Caco-2 (cell line): ENCODE measurements at regions not wholly inside any gene's neighbourhood (a gene's known extent, or its start where the extent isn't known, plus 50 kb on each side); places are given as distances from the start of the nearest gene placed in this dataset.

Experiments used
- BruUV-seq: library from RNA; stranded (reverse); fragments of 400-500 nt; replicated peaks from 2 replicates; lab custom pipeline; 2021; lab: Mats Ljungman, UMichigan
- CTCF ChIA-PET: fragments of 300-600 bp; sonication (Branson Sonifier 250); formaldehyde crosslinking; loops from one replicate; lab custom pipeline; 2022; ENCODE audit warnings: antibody characterized with exemption; lab: Charles Lee
- POLR2A ChIA-PET: fragments of 300-600 bp; sonication (Branson Sonifier 250); formaldehyde crosslinking; loops from one replicate; lab custom pipeline; 2022; ENCODE audit warnings: antibody characterized with exemption; lab: Charles Lee
- DNase-seq, 2 experiments: peaks; one replicate each; pipeline versions ENCODE4 v3.0.0 to v3.0.0-alpha.2; 2020 to 2022
- H3K27me3 ChIP-seq: replicated peaks from 2 replicates; pipeline ENCODE4 v1.6.0; 2011; ENCODE audit warnings: low read length; ENCODE audit not compliant: control insufficient read depth, insufficient read depth
- H3K36me3 ChIP-seq: 2 replicates; pipeline ENCODE4 v1.5.1; 2011; ENCODE audit warnings: low read length; ENCODE audit not compliant: control insufficient read depth, insufficient read depth
- H3K4me1 ChIP-seq: fragments of 250-450 bp; sonication (Bioruptor Pico); 2 replicates; pipeline ENCODE4 v1.5.1; 2020; ENCODE audit warnings: mild to moderate bottlenecking
- H3K4me3 ChIP-seq: 2 replicates; pipeline ENCODE4 v1.5.1; 2011; ENCODE audit warnings: low read depth, mild to moderate bottlenecking, control low read depth, low read length
- H3K9me3 ChIP-seq: fragments of 250-450 bp; sonication (Bioruptor Pico); 2 replicates; pipeline ENCODE4 v1.5.1; 2020; ENCODE audit warnings: mild to moderate bottlenecking, moderate library complexity
- H3K27ac Mint-ChIP-seq: one replicate; pipeline ENCODE4 v1.8.0; 2022; ENCODE audit warnings: mixed read lengths; ENCODE audit not compliant: unreplicated experiment
- H3K27me3 Mint-ChIP-seq: one replicate; pipeline ENCODE4 v1.8.0; 2022; ENCODE audit warnings: mixed read lengths; ENCODE audit not compliant: insufficient read depth, unreplicated experiment
- H3K36me3 Mint-ChIP-seq: one replicate; pipeline ENCODE4 v1.8.0; 2022; ENCODE audit warnings: mild to moderate bottlenecking, mixed read lengths; ENCODE audit not compliant: insufficient read depth, unreplicated experiment
- H3K4me1 Mint-ChIP-seq: one replicate; pipeline ENCODE4 v1.8.0; 2022; ENCODE audit warnings: low read depth, mixed read lengths; ENCODE audit not compliant: unreplicated experiment
- H3K4me3 Mint-ChIP-seq: one replicate; pipeline ENCODE4 v1.8.0; 2022; ENCODE audit warnings: mild to moderate bottlenecking, moderate library complexity, mixed read lengths; ENCODE audit not compliant: unreplicated experiment
- H3K9me3 Mint-ChIP-seq: one replicate; pipeline ENCODE4 v1.8.0; 2022; ENCODE audit warnings: mixed read lengths; ENCODE audit not compliant: unreplicated experiment
- intact Hi-C: fragments of 100-400 bp; cut with micrococcal nuclease; formaldehyde crosslinking; loops from one replicate; pipeline ENCODE4 v1.10.0; 2022; ENCODE audit not compliant: unreplicated experiment
- TF ChIP-seq, protein P1 (sequence below), 2 experiments: fragments of 200-600 bp in 1 of 2; IDR thresholded peaks; 1 replicate in 1 of 2; 2 replicates in 1 of 2; pipeline versions ENCODE4 v1.5.1 to v1.8.0; 2011 to 2022; ENCODE audit warnings: antibody characterized with exemption in 1 of 2, control low read depth in 1 of 2, inconsistent platforms in 1 of 2, low read depth in 1 of 2, low read length in 1 of 2, mild to moderate bottlenecking in 1 of 2, moderate library complexity in 1 of 2; ENCODE audit not compliant: insufficient read depth in 1 of 2, severe bottlenecking in 1 of 2, unreplicated experiment in 1 of 2

DNA sequence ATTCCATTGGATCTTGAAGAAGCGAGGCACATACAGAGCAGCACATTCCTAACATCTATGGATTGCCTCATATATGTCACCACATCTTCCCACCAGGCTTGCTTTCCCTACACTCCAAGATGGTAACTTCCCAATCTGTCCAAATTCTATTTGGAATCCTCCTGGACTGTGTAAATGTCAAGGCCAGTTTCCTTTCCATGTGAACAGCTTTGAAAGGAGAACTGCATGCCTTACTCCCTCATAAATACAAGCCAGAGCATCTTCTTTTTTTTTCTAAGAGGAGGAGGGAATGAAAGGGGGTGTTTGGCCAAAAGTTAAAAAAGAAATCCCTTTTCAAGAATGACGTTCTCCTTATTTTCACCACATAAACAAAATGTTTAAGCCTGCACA, 103.8 kb upstream of the OSR1 start:
- DNase-seq, result no peak
- no TSS peak for BruUV-seq
- Mint-ChIP-seq H3K27ac (no peak overlapping the region), H3K4me3 (no peak overlapping the region), H3K9me3 (no peaks in the 10 kb centered on the region), H3K27me3 (peaks cover 3% of the 10 kb centered on the region), H3K36me3 (no peaks in the 10 kb centered on the region), H3K4me1 (no peaks in the 10 kb centered on the region)
- H3K36me3 ChIP-seq, result no peaks in the 10 kb centered on the region
- no peaks in the 10 kb centered on the region for H3K27me3 ChIP-seq
- H3K4me1 ChIP-seq, result no peaks in the 10 kb centered on the region
- TF ChIP-seq, protein P1, sequence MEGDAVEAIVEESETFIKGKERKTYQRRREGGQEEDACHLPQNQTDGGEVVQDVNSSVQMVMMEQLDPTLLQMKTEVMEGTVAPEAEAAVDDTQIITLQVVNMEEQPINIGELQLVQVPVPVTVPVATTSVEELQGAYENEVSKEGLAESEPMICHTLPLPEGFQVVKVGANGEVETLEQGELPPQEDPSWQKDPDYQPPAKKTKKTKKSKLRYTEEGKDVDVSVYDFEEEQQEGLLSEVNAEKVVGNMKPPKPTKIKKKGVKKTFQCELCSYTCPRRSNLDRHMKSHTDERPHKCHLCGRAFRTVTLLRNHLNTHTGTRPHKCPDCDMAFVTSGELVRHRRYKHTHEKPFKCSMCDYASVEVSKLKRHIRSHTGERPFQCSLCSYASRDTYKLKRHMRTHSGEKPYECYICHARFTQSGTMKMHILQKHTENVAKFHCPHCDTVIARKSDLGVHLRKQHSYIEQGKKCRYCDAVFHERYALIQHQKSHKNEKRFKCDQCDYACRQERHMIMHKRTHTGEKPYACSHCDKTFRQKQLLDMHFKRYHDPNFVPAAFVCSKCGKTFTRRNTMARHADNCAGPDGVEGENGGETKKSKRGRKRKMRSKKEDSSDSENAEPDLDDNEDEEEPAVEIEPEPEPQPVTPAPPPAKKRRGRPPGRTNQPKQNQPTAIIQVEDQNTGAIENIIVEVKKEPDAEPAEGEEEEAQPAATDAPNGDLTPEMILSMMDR (IDR thresholded peaks at IDR 0.05; ENCODE audit: insufficient read depth in 1 of 2, low read depth in 1 of 2, low read length in 1 of 2, severe bottlenecking in 1 of 2, unreplicated experiment in 1 of 2), result no peak
- POLR2A ChIA-PET, result no interaction called here
- CTCF ChIA-PET, result no interaction called here
- no peaks in the 10 kb centered on the region for H3K9me3 ChIP-seq
- H3K4me3 ChIP-seq, result no peak overlapping the region
- intact Hi-C loops, result no loop called here

DNA sequence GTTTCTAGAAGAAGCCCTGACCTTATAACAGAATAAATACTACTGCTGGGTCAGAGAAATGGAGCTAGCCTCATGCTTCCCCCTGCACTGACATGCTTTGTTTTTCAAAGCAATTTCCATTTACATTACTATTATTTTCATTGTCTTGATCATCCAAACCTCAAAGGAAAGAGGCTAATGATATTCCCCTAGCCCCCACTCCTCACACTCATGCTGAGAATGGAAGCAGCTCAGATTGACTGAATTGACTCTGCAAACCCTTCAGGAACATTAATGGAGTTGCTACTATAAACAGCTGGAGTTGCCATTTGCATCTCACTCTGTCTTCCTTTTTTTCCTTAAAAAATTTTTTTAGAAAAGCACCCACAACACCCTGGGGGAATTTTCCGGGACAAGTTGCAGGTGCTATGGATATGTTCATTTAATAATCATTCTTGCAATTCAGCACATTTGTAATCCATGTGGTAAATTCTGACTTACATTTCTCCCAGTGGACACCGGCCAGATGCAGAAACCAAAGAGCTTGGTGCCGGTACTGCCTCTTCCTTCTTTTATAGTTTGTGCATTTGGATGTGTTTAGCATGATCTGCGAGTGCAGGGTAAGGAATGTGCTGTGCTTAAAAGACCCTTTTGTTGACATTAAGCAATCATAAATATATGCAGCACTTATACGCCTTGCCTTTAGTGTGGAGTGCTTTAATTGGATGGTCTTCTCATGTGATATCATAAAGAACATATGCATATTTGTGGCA, 103.3 kb upstream of the OSR1 start:
- no peaks in the 10 kb centered on the region for H3K9me3 Mint-ChIP-seq
- Histone ChIP-seq H3K27me3 (no peaks in the 10 kb centered on the region), H3K9me3 (no peaks in the 10 kb centered on the region), H3K4me3 (no peak overlapping the region), H3K36me3 (no peaks in the 10 kb centered on the region), H3K4me1 (no peaks in the 10 kb centered on the region)
- H3K4me3 Mint-ChIP-seq, result no peak overlapping the region
- TF ChIP-seq, protein P1 (IDR thresholded peaks at IDR 0.05; ENCODE audit: insufficient read depth in 1 of 2, low read depth in 1 of 2, low read length in 1 of 2, severe bottlenecking in 1 of 2, unreplicated experiment in 1 of 2), result no peak
- H3K4me1 Mint-ChIP-seq, result no peaks in the 10 kb centered on the region
- no peaks in the 10 kb centered on the region for H3K36me3 Mint-ChIP-seq
- no TSS peak for BruUV-seq
- ChIA-PET CTCF (no interaction called here), POLR2A (no interaction called here)
- DNase-seq, result no peak
- H3K27me3 Mint-ChIP-seq, result peaks cover 2% of the 10 kb centered on the region
- intact Hi-C loops, result no loop called here
- no peak overlapping the region for H3K27ac Mint-ChIP-seq

DNA sequence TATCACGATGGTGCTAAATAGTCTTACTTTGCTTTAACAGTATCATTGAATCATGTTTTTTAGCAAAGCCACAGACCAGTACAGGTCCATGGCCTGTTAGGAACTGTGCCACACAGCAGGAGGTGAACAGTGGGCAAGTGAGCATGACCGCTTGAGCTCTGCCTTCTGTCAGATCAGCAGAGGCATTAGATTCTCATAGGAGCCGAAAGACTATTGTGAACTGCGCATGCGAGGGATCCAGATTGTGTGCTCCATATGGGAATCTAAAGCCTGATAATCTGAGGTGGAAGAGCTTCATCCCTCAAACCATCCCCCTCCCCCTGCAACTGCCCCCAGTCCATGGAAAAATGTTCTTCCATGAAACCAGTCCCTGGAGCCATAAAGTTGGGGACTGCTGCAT, 102.3 kb upstream of the OSR1 start:
- no peak overlapping the region for H3K4me3 Mint-ChIP-seq
- intact Hi-C loops, result no loop called here
- no peak overlapping the region for H3K27ac Mint-ChIP-seq
- DNase-seq, result no peak
- ChIA-PET CTCF (no interaction called here), POLR2A (no interaction called here)
- H3K9me3 Mint-ChIP-seq, result no peaks in the 10 kb centered on the region
- H3K27me3 Mint-ChIP-seq, result peaks cover 2% of the 10 kb centered on the region
- no peaks in the 10 kb centered on the region for H3K36me3 Mint-ChIP-seq
- no peaks in the 10 kb centered on the region for H3K4me1 Mint-ChIP-seq
- TF ChIP-seq, protein P1 (IDR thresholded peaks at IDR 0.05; ENCODE audit: insufficient read depth in 1 of 2, low read depth in 1 of 2, low read length in 1 of 2, severe bottlenecking in 1 of 2, unreplicated experiment in 1 of 2), result no peak
- H3K9me3 ChIP-seq, result no peaks in the 10 kb centered on the region
- H3K4me1 ChIP-seq, result no peaks in the 10 kb centered on the region
- H3K27me3 ChIP-seq, result no peaks in the 10 kb centered on the region
- no TSS peak for BruUV-seq
- H3K36me3 ChIP-seq, result no peaks in the 10 kb centered on the region
- H3K4me3 ChIP-seq, result no peak overlapping the region
